OCI-LY3 (cell line): ENCODE measurements at regions not wholly inside any gene's neighbourhood (a gene's known extent, or its start where the extent isn't known, plus 50 kb on each side); places are given as distances from the start of the nearest gene placed in this dataset.

Experiments
- H2AFZ ChIP-seq: fragments of 200-600, 300-600 bp; shearing (Covaris generic); 2 replicates; pipeline ENCODE4 v1.6.0; 2014; ENCODE audit warnings: antibody characterized with exemption, low read depth, low read length
- H3K27ac ChIP-seq: fragments of 200-600, 300-600 bp; sonication (generic); 2 replicates; pipeline ENCODE4 v1.5.1; 2014; ENCODE audit warnings: mild to moderate bottlenecking, low read length, moderate library complexity, mixed read lengths
- H3K27me3 ChIP-seq: fragments of 200-600, 300-600 bp; sonication (generic); 2 replicates; pipeline ENCODE4 v1.6.1; 2014; ENCODE audit warnings: low read depth, low read length, mixed read lengths
- H3K36me3 ChIP-seq: fragments of 200-600, 300-600 bp; sonication (generic); replicated peaks from 2 replicates; pipeline ENCODE3; 2014; ENCODE audit warnings: low read depth, low read length, mixed read lengths
- H3K4me1 ChIP-seq: fragments of 300-600, 200-600 bp; sonication (generic); 2 replicates; pipeline ENCODE4 v1.6.1; 2014; ENCODE audit warnings: low read length, mixed read lengths
- H3K4me2 ChIP-seq: fragments of 200-600, 300-600 bp; sonication (generic); 2 replicates; pipeline ENCODE4 v1.6.1; 2014; ENCODE audit warnings: low read length, mixed read lengths
- H3K4me3 ChIP-seq: fragments of 300-600, 200-600 bp; sonication (generic); 2 replicates; pipeline ENCODE4 v1.5.1; 2014; ENCODE audit warnings: antibody characterized with exemption, mild to moderate bottlenecking, low read length, moderate library complexity
- H3K79me2 ChIP-seq: fragments of 300-600, 200-600 bp; shearing (Covaris generic); 2 replicates; pipeline ENCODE4 v1.6.1; 2014; ENCODE audit warnings: mild to moderate bottlenecking, low read length, mixed read lengths
- H3K9ac ChIP-seq: fragments of 300-600, 200-600 bp; shearing (Covaris generic); 2 replicates; pipeline ENCODE4 v1.6.0; 2014; ENCODE audit warnings: mild to moderate bottlenecking, low read length, moderate library complexity
- H3K9me3 ChIP-seq: fragments of 200-600, 300-600 bp; shearing (Covaris generic); 2 replicates; pipeline ENCODE4 v1.6.1; 2014; ENCODE audit warnings: low read length, mixed read lengths; ENCODE audit not compliant: insufficient read depth
- H4K20me1 ChIP-seq: fragments of 200-600, 300-600 bp; sonication (generic); 2 replicates; pipeline ENCODE4 v1.6.1; 2016; ENCODE audit warnings: low read length, mixed read lengths; ENCODE audit not compliant: insufficient read depth
- CTCF ChIP-seq: fragments of 200-600, 300-600 bp; sonication (generic); IDR thresholded peaks from 2 replicates; pipeline ENCODE4 v1.5.1; 2014; ENCODE audit warnings: antibody characterized with exemption, low read length, low read depth
- EZH2phosphoT487 ChIP-seq: fragments of 200-600 bp; shearing (Covaris generic); IDR thresholded peaks from 2 replicates; pipeline ENCODE4 v1.6.1; 2018; ENCODE audit warnings: antibody characterized with exemption, mixed run types, low read depth

GRCh38 chr5:12625667-12626263 lies 721.5 kb upstream of the CTNND2 start:
- H3K9ac ChIP-seq, result no peak overlapping the region
- no peak overlapping the region for H2AFZ ChIP-seq
- no peaks in the 10 kb centered on the region for H3K9me3 ChIP-seq
- H3K36me3 ChIP-seq, result no peaks in the 10 kb centered on the region
- no peak overlapping the region for H3K27ac ChIP-seq
- H3K4me3 ChIP-seq, result no peak overlapping the region
- no peak overlapping the region for H3K4me2 ChIP-seq
- no peaks in the 10 kb centered on the region for H3K4me1 ChIP-seq
- H4K20me1 ChIP-seq, result no peaks in the 10 kb centered on the region
- H3K27me3 ChIP-seq, result no peaks in the 10 kb centered on the region
- H3K79me2 ChIP-seq, result no peaks in the 10 kb centered on the region
- no peak for TF ChIP-seq EZH2phosphoT487
- no peak for TF ChIP-seq CTCF

DNA sequence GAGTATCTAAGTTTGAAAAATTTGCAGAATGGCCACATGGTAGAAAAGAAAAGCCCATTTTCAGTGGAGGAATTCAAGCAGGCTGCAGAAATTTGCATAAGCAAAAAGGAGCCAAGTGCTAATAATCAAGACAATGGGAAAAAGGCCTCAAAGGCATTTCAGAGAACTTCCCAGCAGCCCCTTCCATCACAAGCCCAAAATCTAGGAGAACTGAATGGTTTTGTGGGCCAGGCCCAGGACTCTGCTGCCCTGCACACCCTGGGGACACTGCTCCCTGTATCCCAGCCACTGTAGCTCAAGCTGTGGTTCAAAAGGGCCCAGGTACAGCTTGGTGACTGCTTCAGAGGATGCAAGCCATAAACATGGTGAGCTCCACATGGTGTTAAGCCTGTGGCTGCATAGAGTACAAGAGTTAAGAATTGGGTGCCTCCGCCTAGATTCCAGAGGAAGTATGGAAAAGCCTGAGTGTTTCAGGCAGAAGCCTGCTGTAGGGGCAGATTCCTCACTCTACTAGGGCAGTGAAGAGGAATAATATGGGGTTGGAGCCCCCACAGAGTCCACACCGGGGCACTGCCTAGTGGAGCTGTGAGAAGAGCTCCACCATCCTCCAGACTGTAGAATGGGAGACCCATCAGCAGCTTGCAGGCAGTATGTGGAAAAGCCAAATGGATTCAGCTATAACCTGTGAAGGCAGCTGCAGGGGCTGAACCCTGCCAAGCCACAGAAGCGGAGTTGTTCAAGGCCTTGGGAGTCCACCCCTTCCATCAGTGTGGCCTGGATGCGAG lies 720.7 kb upstream of the CTNND2 start:
- no peak overlapping the region for H3K4me2 ChIP-seq
- no peaks in the 10 kb centered on the region for H3K79me2 ChIP-seq
- H3K27ac ChIP-seq, result no peak overlapping the region
- no peak overlapping the region for H2AFZ ChIP-seq
- H3K9ac ChIP-seq, result no peak overlapping the region
- no peak overlapping the region for H3K4me3 ChIP-seq
- TF ChIP-seq EZH2phosphoT487 (no peak), CTCF (no peak)
- H3K4me1 ChIP-seq, result no peaks in the 10 kb centered on the region
- no peaks in the 10 kb centered on the region for H3K9me3 ChIP-seq
- H3K27me3 ChIP-seq, result no peaks in the 10 kb centered on the region
- H4K20me1 ChIP-seq, result no peaks in the 10 kb centered on the region
- H3K36me3 ChIP-seq, result no peaks in the 10 kb centered on the region

DNA sequence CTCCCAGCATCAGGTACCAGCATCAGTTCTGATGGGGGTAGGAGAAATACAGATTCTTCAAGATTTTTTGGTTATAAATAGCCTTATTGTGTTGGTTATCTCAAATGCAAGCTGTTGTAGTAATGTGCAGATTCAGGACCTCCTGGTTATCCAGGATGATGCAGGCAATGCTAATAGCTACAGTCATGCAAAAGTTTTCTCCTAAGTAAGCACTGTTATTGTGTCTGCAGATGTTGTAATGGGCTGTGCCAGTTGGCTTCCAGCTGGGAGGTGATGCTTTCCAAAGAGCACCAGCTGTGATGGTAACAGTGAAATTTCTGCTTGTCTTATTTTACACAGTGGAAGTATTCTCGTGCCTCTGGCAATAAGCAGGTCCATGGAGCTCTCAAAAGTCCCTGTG lies 719.2 kb upstream of the CTNND2 start:
- Histone ChIP-seq H3K27me3 (no peaks in the 10 kb centered on the region), H3K9me3 (no peaks in the 10 kb centered on the region), H4K20me1 (no peaks in the 10 kb centered on the region), H3K4me1 (no peaks in the 10 kb centered on the region), H3K79me2 (no peaks in the 10 kb centered on the region), H3K36me3 (no peaks in the 10 kb centered on the region), H2AFZ (no peak overlapping the region), H3K4me2 (no peak overlapping the region), H3K9ac (no peak overlapping the region), H3K4me3 (no peak overlapping the region), H3K27ac (no peak overlapping the region)
- TF ChIP-seq EZH2phosphoT487 (no peak), CTCF (no peak)

DNA sequence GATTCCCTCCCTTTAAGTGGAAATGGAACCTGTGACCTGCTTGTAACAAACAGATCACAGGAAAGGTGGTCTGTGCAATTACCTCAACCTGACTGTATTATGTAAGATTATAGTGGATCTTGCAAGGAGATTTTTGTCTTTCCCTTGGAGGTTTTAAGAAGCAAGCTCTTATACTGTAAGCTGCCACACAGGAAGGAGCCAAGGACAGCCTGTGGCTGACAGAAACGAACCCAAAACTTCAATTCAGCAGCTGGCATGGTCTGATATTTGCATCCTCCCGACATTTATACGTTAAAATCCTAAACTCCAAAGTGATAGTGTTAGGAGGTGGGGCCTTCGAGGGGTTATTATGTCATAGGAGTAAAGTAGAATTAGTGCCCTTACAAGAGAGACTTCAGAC lies 711.8 kb upstream of the CTNND2 start:
- H3K4me3 ChIP-seq, result no peak overlapping the region
- no peak for TF ChIP-seq EZH2phosphoT487
- TF ChIP-seq CTCF, result no peak
- no peak overlapping the region for H2AFZ ChIP-seq
- H3K4me1 ChIP-seq, result no peaks in the 10 kb centered on the region
- H3K79me2 ChIP-seq, result no peaks in the 10 kb centered on the region
- H3K36me3 ChIP-seq, result no peaks in the 10 kb centered on the region
- H3K27ac ChIP-seq, result no peak overlapping the region
- no peak overlapping the region for H3K9ac ChIP-seq
- no peaks in the 10 kb centered on the region for H4K20me1 ChIP-seq
- no peaks in the 10 kb centered on the region for H3K27me3 ChIP-seq
- H3K9me3 ChIP-seq, result no peaks in the 10 kb centered on the region
- H3K4me2 ChIP-seq, result no peak overlapping the region
